Neural progenitor cell (in vitro differentiated cells): ENCODE measurements at regions not wholly inside any gene's neighbourhood (a gene's known extent, or its start where the extent isn't known, plus 50 kb on each side); places are given as distances from the start of the nearest gene placed in this dataset.
"Not testable (repeated sequence)": the region's sequence is repeated elsewhere in the genome, so short reads cannot be mapped to it uniquely, and the experiment has no call there.

Experiments
- DNase-seq: peaks from one replicate; pipeline ENCODE4 v3.0.0-alpha.2; 2016; ENCODE audit warnings: low spot score
- H2AFZ ChIP-seq: fragments of 200-600 bp; sonication (generic); replicated peaks from 2 replicates; pipeline ENCODE4 v1.6.1; 2016; ENCODE audit warnings: antibody characterized with exemption
- H3F3A ChIP-seq: fragments of 200-600 bp; sonication (generic); 2 replicates; pipeline ENCODE4 v1.6.1; 2016; ENCODE audit warnings: antibody characterized with exemption, low read depth
- H3K27ac ChIP-seq: fragments of 200-600 bp; sonication (generic); 2 replicates; pipeline ENCODE4 v1.5.1; 2016; ENCODE audit warnings: mild to moderate bottlenecking
- H3K27me3 ChIP-seq: fragments of 200-600 bp; sonication (generic); 2 replicates; pipeline ENCODE4 v1.6.1; 2016; ENCODE audit warnings: mild to moderate bottlenecking, moderate library complexity
- H3K36me3 ChIP-seq: fragments of 200-600 bp; sonication (generic); 2 replicates; pipeline ENCODE4 v1.5.1; 2016
- H3K4me1 ChIP-seq: fragments of 200-600 bp; sonication (generic); 2 replicates; pipeline ENCODE4 v1.6.1; 2016; ENCODE audit warnings: mixed run types
- H3K4me2 ChIP-seq: fragments of 200-600 bp; sonication (generic); 2 replicates; pipeline ENCODE4 v1.6.1; 2016
- H3K4me3 ChIP-seq: fragments of 200-600 bp; sonication (generic); 2 replicates; pipeline ENCODE4 v1.5.1; 2016
- H3K79me2 ChIP-seq: fragments of 200-600 bp; sonication (generic); 2 replicates; pipeline ENCODE4 v1.6.1; 2016; ENCODE audit warnings: low read depth
- H3K9ac ChIP-seq: fragments of 200-600 bp; sonication (generic); 2 replicates; pipeline ENCODE4 v1.6.1; 2016
- H3K9me3 ChIP-seq: fragments of 200-600 bp; sonication (generic); 2 replicates; pipeline ENCODE4 v1.5.1; 2016; ENCODE audit warnings: low read depth
- H4K20me1 ChIP-seq: fragments of 200-600 bp; sonication (generic); 2 replicates; pipeline ENCODE4 v1.6.1; 2016; ENCODE audit warnings: low read depth
- H3K27ac Mint-ChIP-seq: 3 replicates; pipeline ENCODE4 v1.8.0; 2021; ENCODE audit warnings: mixed read lengths
- H3K27me3 Mint-ChIP-seq: 2 replicates; pipeline ENCODE4 v1.8.0; 2022; ENCODE audit warnings: low read depth, mild to moderate bottlenecking, inconsistent platforms, moderate library complexity, mixed read lengths; ENCODE audit not compliant: insufficient read depth
- H3K36me3 Mint-ChIP-seq: 3 replicates; pipeline ENCODE4 v1.8.0; 2021; ENCODE audit warnings: mixed read lengths
- H3K4me1 Mint-ChIP-seq: 3 replicates; pipeline ENCODE4 v1.8.0; 2021; ENCODE audit warnings: mixed read lengths
- H3K4me3 Mint-ChIP-seq: 3 replicates; pipeline ENCODE4 v1.8.0; 2021; ENCODE audit warnings: mild to moderate bottlenecking, moderate library complexity, mixed read lengths
- H3K9me3 Mint-ChIP-seq: 3 replicates; pipeline ENCODE4 v1.8.0; 2020; ENCODE audit warnings: mixed read lengths
- CTCF ChIP-seq: fragments of 200-600 bp; sonication (generic); IDR thresholded peaks from 2 replicates; pipeline ENCODE4 v1.5.1; 2017; ENCODE audit warnings: antibody characterized with exemption, mild to moderate bottlenecking
- EZH2 ChIP-seq: fragments of 200-600 bp; sonication (generic); IDR thresholded peaks from 2 replicates; pipeline ENCODE4 v1.6.1; 2017; ENCODE audit warnings: antibody characterized with exemption, mild to moderate bottlenecking, moderate library complexity
- EZH2phosphoT487 ChIP-seq: fragments of 200-600 bp; sonication (generic); IDR thresholded peaks from 2 replicates; pipeline ENCODE4 v1.6.1; 2017; ENCODE audit warnings: antibody characterized with exemption

DNA sequence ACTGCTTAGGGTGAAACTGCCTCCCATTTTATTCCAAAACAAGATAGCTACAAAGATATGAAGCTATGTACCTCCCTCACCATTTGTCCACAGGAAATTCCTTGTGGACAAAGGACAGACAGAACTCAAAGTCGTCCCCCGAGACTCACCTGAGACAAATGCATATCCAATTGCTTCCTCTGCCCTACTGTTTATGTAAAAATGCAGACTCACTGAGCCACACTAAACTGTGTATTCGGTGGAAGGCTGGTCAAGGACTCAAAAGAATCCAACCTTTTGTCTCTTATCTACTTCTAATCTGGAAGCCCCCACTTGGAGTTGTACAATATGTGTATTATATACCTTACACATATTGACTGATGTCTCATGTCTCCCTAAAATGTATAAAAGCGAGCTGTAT, 288.0 kb upstream of the ERCC4 start:
- peaks cover 10% of the 10 kb centered on the region for H3K4me1 Mint-ChIP-seq
- H2AFZ ChIP-seq: no peak overlapping the region
- H3K36me3 Mint-ChIP-seq: peaks cover 2% of the 10 kb centered on the region
- no peaks in the 10 kb centered on the region for H3K4me1 ChIP-seq
- H3K9ac ChIP-seq: no peak overlapping the region
- no peak for DNase-seq
- H3K4me3 ChIP-seq: no peak overlapping the region
- H3F3A ChIP-seq: no peaks in the 10 kb centered on the region
- H3K27ac ChIP-seq: no peak overlapping the region
- H3K27me3 ChIP-seq: no peaks in the 10 kb centered on the region
- H3K4me3 Mint-ChIP-seq: no peak overlapping the region
- peaks cover 6% of the 10 kb centered on the region for H3K27me3 Mint-ChIP-seq
- H4K20me1 ChIP-seq: no peaks in the 10 kb centered on the region
- H3K79me2 ChIP-seq: no peaks in the 10 kb centered on the region
- no peaks in the 10 kb centered on the region for H3K9me3 Mint-ChIP-seq
- H3K27ac Mint-ChIP-seq: no peak overlapping the region
- TF ChIP-seq EZH2 (no peak), EZH2phosphoT487 (no peak), CTCF (no peak)
- no peaks in the 10 kb centered on the region for H3K9me3 ChIP-seq
- H3K36me3 ChIP-seq: no peaks in the 10 kb centered on the region
- H3K4me2 ChIP-seq: no peak overlapping the region

GRCh38 chr16:13632504-13632903, 287.4 kb upstream of the ERCC4 start:
- not testable (repeated sequence) for H3K27me3 ChIP-seq, H3K9ac ChIP-seq, H3K27ac Mint-ChIP-seq, H3K4me1 ChIP-seq, H2AFZ ChIP-seq, H3K4me3 Mint-ChIP-seq, H3K79me2 ChIP-seq, H3K27ac ChIP-seq, H3K4me2 ChIP-seq, H3K9me3 ChIP-seq, H4K20me1 ChIP-seq, H3K27me3 Mint-ChIP-seq, H3K36me3 Mint-ChIP-seq, H3F3A ChIP-seq, DNase-seq, H3K9me3 Mint-ChIP-seq, H3K4me3 ChIP-seq, H3K36me3 ChIP-seq
- peaks cover 10% of the 10 kb centered on the region for H3K4me1 Mint-ChIP-seq

DNA sequence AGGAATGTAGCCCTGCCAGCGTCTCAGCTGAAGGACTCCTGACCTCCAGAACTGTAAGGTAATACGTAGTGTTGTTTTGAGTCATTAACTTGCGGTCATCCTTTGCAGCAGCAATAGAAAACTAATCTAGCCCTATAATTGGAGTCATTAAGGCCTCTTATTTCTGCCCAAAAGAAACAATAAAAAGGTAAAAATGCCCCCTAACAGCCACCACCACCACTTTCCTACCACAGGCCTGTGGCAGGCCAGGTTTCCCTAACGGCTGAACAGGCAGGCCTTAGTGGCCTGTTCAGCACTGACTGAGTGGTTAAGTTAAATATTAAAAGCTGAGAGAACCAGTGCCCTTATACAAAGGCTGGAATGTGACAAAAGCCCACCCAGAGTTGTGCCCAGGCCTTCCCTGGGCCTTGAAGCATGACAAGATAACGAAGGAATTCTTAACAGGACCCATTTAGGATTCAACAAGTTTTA, 286.5 kb upstream of the ERCC4 start:
- Mint-ChIP-seq H3K4me1 (peaks cover 10% of the 10 kb centered on the region), H3K27ac (no peak overlapping the region), H3K36me3 (peaks cover 2% of the 10 kb centered on the region), H3K9me3 (no peaks in the 10 kb centered on the region), H3K4me3 (no peak overlapping the region), H3K27me3 (peaks cover 6% of the 10 kb centered on the region)
- Histone ChIP-seq H3K4me1 (no peaks in the 10 kb centered on the region), H3K9ac (no peak overlapping the region), H3K4me3 (no peak overlapping the region), H3K27me3 (no peaks in the 10 kb centered on the region), H3K79me2 (no peaks in the 10 kb centered on the region), H3F3A (no peaks in the 10 kb centered on the region), H3K36me3 (no peaks in the 10 kb centered on the region), H2AFZ (no peak overlapping the region), H4K20me1 (no peaks in the 10 kb centered on the region), H3K27ac (no peak overlapping the region), H3K9me3 (no peaks in the 10 kb centered on the region), H3K4me2 (no peak overlapping the region)
- no peak for TF ChIP-seq CTCF
- no peak for TF ChIP-seq EZH2phosphoT487
- TF ChIP-seq EZH2: no peak
- no peak for DNase-seq

DNA sequence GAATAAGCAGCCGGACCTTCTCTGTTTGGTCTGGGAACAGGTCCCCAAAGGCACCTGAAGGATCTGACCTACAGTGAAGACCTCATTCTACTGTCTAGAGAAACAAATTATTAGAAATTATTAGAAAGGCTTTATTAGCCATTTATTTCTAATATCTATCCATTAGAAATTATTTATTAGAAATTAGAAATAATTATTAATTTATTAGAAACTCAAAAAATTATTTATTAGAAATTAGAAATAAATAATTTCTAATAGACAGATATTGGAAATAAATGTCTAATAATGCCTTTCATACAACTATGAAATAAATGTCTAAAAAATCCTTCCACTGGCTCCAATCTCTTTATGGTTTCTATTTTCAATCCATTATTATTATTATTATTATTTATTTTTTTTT, 285.7 kb upstream of the ERCC4 start:
- Histone ChIP-seq H4K20me1 (no peaks in the 10 kb centered on the region), H3K27ac (no peak overlapping the region), H3K4me2 (no peak overlapping the region), H3F3A (no peaks in the 10 kb centered on the region), H3K27me3 (no peaks in the 10 kb centered on the region), H3K79me2 (no peaks in the 10 kb centered on the region), H3K4me3 (no peak overlapping the region), H3K4me1 (no peaks in the 10 kb centered on the region), H3K9ac (no peak overlapping the region), H3K9me3 (no peaks in the 10 kb centered on the region), H3K36me3 (no peaks in the 10 kb centered on the region), H2AFZ (no peak overlapping the region)
- H3K4me3 Mint-ChIP-seq: no peak overlapping the region
- TF ChIP-seq EZH2phosphoT487: no peak
- TF ChIP-seq CTCF: no peak
- TF ChIP-seq EZH2: no peak
- H3K9me3 Mint-ChIP-seq: no peaks in the 10 kb centered on the region
- peaks cover 6% of the 10 kb centered on the region for H3K27me3 Mint-ChIP-seq
- H3K36me3 Mint-ChIP-seq: peaks cover 2% of the 10 kb centered on the region
- H3K27ac Mint-ChIP-seq: no peak overlapping the region
- H3K4me1 Mint-ChIP-seq: peaks cover 10% of the 10 kb centered on the region
- no peak for DNase-seq
